Kidney epithelial cell (primary cell): ENCODE measurements at regions not wholly inside any gene's neighbourhood (a gene's known extent, or its start where the extent isn't known, plus 50 kb on each side); places are given as distances from the start of the nearest gene placed in this dataset.

Source experiments
- DNase-seq: peaks from one replicate; pipeline ENCODE4 v3.0.0-alpha.2; 2010; ENCODE audit warnings: low read depth
- H3K27me3 ChIP-seq: 2 replicates; pipeline ENCODE4 v1.6.0; 2011; ENCODE audit warnings: low read length; ENCODE audit not compliant: control insufficient read depth, insufficient read depth
- H3K36me3 ChIP-seq: 2 replicates; pipeline ENCODE4 v1.5.1; 2011; ENCODE audit warnings: low read length; ENCODE audit not compliant: control insufficient read depth, insufficient read depth
- H3K4me3 ChIP-seq: 2 replicates; pipeline ENCODE4 v1.5.1; 2011; ENCODE audit warnings: low read depth, mild to moderate bottlenecking, control low read depth, low read length
- TF ChIP-seq, protein P1 (sequence below): IDR thresholded peaks from 2 replicates; pipeline ENCODE4 v1.5.1; 2011; ENCODE audit warnings: mild to moderate bottlenecking, moderate library complexity, low read length, control low read depth, inconsistent platforms; ENCODE audit not compliant: insufficient read depth, poor library complexity, severe bottlenecking

DNA sequence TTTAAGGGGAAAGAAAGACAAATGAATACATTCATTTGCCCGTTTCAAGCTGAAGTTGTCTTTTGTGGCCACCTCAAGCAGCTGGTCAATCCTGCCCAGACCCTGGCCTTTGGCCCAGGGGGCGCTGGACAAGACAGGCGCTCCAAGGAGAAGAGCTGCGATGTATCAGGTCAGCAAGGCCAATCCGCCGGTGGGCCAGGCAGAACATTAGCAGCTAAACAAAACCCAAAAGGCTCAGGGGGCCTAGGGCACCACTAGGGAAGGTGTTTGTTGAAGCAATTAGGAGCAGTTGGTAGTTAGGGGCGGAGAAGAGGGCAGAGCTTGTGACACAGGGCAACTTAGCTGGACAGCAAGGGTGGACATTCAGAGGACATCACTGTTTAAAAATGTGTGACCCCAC, 60.8 kb upstream of the TMEM33 start:
- Histone ChIP-seq H3K36me3 (no peaks in the 10 kb centered on the region), H3K27me3 (peaks cover 59% of the 10 kb centered on the region), H3K4me3 (no peak overlapping the region)
- DNase-seq = no peak
- TF ChIP-seq, protein P1, sequence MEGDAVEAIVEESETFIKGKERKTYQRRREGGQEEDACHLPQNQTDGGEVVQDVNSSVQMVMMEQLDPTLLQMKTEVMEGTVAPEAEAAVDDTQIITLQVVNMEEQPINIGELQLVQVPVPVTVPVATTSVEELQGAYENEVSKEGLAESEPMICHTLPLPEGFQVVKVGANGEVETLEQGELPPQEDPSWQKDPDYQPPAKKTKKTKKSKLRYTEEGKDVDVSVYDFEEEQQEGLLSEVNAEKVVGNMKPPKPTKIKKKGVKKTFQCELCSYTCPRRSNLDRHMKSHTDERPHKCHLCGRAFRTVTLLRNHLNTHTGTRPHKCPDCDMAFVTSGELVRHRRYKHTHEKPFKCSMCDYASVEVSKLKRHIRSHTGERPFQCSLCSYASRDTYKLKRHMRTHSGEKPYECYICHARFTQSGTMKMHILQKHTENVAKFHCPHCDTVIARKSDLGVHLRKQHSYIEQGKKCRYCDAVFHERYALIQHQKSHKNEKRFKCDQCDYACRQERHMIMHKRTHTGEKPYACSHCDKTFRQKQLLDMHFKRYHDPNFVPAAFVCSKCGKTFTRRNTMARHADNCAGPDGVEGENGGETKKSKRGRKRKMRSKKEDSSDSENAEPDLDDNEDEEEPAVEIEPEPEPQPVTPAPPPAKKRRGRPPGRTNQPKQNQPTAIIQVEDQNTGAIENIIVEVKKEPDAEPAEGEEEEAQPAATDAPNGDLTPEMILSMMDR = no peak

DNA sequence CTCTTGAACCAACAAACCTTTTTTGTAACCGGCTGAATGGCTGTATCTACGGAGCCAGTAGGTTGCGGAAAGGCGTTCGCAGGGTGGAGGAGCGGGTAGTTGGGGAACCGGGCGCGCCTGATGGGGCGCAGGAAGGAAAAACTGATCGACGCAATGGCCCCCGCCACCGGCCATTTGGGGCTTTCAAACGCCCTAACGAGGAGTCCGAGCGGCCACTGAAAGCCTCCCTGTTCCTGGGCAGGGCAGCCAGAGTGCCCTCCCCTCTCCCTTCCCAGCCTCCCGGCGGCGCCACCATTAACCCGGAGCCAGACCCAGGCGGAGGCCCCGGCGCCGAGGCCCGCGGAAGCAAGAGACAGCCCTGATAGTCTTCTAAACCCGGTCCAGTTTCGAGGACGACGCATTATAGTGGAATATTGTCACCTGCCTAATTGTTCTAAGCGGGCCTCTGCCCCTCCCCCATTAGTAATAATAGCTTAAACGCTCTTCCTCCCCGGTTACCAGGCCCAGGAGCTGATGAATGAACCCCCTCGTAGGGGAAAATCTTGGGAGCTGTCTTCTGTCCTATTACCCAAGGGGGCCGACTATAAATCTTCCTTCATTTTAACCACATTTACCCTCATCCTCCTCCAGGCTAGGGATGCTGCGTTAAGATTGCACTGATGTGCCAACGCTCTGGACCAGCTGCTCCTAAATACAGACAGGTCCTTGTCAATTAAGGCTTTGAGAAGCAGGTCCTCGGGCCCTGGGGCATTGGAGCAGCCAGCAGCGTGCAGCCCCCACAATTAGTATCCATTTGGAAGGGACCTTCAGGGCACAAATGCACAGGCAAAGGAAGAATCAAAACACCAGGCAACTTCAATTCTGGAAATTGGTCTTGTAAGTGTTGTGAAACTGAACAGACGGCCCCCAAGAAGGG, 61.6 kb upstream of the TMEM33 start:
- TF ChIP-seq, protein P1 = no peak
- Histone ChIP-seq H3K27me3 (peaks cover 54% of the 10 kb centered on the region), H3K36me3 (no peaks in the 10 kb centered on the region), H3K4me3 (no peak overlapping the region)
- DNase-seq = no peak

DNA sequence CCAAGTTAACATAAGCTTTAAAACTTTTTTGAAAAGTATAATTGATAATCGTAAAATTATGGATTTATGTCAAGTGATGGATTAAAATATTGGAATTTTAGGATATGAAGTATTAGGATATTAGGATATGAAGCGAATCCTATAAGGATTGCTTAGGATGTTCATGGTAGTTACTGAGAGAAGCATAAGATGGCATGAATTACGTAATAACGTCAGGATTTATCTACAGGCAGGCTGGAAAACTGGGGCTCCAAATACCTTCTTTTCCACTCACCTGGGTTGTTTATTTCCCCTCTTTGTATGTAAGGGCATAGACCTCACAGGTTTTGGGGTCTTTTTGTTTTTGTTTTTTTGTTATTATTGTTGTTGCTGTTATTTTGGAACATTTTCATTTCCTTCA, 65.2 kb upstream of the TMEM33 start:
- Histone ChIP-seq H3K36me3 (no peaks in the 10 kb centered on the region), H3K27me3 (peaks cover 55% of the 10 kb centered on the region), H3K4me3 (no peak overlapping the region)
- TF ChIP-seq, protein P1 = no peak
- DNase-seq = no peak

DNA sequence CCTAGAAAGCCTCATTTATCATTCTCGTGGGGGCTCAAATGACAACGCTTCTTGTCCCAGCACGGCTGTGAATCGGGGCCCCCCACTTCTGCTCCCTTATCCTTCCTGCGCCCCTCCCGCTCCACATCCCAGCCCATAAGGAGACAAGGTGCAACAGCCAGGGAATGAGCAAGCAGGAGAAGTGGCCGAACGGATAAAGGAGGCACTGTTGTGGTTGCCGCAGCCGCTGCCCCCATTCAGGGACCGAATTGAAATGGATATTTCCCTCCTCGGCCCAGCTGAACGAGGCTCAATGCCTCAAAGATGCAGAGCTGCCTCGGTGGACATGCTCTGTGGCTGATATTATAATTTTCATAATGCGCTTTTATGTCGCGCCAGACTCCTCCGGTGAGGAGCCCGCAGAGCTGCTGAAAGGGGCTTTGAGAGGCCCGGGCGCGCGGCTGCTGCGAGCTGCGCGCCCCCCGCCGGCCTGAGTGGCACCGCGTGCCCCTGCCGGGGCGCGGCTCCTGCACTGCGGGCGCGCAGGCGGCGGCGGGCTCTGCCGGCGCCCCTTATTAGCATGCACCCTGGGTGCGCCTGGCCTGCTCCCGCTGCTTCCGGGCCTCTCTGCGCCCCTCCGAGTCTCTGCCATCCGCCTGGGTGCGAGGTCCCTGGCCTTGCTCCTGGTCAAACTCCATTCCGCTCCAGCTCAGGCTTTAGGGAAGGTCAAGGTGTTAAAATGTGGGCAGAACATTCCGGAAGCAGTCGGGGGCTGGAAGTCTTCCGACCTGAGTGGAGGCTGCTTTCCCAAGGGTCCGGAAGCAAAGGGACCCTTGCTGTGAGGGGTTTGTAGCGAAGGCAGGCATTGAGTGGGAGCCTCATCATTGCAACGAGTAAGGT, 68.2 kb upstream of the TMEM33 start:
- Histone ChIP-seq H3K36me3 (no peaks in the 10 kb centered on the region), H3K27me3 (peaks cover 40% of the 10 kb centered on the region), H3K4me3 (no peak overlapping the region)
- DNase-seq = no peak
- TF ChIP-seq, protein P1 = no peak

DNA sequence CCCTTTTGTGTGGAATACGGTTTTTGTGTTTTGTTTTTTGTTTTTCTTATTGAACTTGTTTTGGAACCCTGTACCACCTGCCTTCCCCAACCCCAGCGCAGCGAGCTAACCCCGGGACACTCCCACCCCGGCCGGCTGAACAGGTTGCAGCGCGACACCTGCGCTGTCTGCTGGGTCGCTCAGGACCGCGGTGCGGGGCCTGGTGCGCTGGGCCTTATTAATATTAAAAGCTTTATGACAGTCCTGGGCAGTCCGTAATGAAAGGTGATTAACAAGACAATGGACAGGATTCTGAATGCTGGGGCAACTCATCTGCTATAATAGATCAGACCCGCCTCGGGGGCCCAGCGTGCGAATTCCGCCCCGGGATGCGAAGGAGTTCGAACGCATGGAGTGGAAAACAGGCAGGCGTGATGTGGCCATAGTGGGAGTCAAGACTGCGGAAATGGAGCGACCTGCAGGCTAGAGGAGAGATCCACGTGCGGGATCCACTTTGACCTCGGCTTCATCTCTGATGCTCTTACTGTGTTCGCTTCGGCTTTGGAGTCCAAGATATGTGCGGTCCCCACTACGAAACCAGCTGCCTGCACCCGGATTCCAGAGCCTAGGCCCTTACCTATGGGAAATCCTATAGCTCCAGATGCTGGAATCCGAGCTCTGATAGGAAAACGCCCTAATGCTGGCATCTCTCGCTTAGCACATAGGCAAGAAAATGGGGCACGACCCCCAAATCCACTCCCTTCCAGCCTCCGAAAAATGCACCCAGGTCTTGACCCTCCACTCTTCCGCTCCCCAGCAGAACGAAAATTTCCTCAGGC, 69.0 kb upstream of the TMEM33 start:
- TF ChIP-seq, protein P1 = no peak
- DNase-seq = no peak
- Histone ChIP-seq H3K4me3 (no peak overlapping the region), H3K36me3 (no peaks in the 10 kb centered on the region), H3K27me3 (peaks cover 40% of the 10 kb centered on the region)
